Activated CD8-positive, alpha-beta T cell treated with anti-CD3 and anti-CD28 coated beads for 36 hours (primary cell): ENCODE measurements at regions not wholly inside any gene's neighbourhood (a gene's known extent, or its start where the extent isn't known, plus 50 kb on each side); places are given as distances from the start of the nearest gene placed in this dataset.

Experiments used
- ATAC-seq: fragments of 200-7000 bp; cut with Tn5 transposase; one replicate; pipeline ENCODE4 v1.10.0; 2021; ENCODE audit warnings: mild to moderate bottlenecking, moderate library complexity
- CTCF ChIA-PET: fragments of 350-600 bp; sonication (Branson Sonifier 250); formaldehyde crosslinking; loops from one replicate; lab custom pipeline; 2021; ENCODE audit warnings: antibody characterized with exemption; lab: Charles Lee
- POLR2A ChIA-PET: fragments of 350-600 bp; sonication (Branson Sonifier 250); formaldehyde crosslinking; loops from one replicate; lab custom pipeline; 2021; ENCODE audit warnings: antibody characterized with exemption; lab: Charles Lee
- DNase-seq: peaks from one replicate; pipeline ENCODE4 v3.0.0-alpha.2; 2020
- H3K27ac Mint-ChIP-seq: one replicate; pipeline ENCODE4 v1.8.0; 2021; ENCODE audit warnings: mild to moderate bottlenecking, mixed read lengths
- H3K27me3 Mint-ChIP-seq: one replicate; pipeline ENCODE4 v1.8.0; 2021; ENCODE audit warnings: mixed read lengths
- H3K36me3 Mint-ChIP-seq: one replicate; pipeline ENCODE4 v1.8.0; 2021; ENCODE audit warnings: low read depth, mixed read lengths
- H3K4me1 Mint-ChIP-seq: one replicate; pipeline ENCODE4 v1.8.0; 2021; ENCODE audit warnings: low read depth, mixed read lengths
- H3K4me3 Mint-ChIP-seq: one replicate; pipeline ENCODE4 v1.8.0; 2021; ENCODE audit warnings: mild to moderate bottlenecking, moderate library complexity, mixed read lengths
- H3K9me3 Mint-ChIP-seq: one replicate; pipeline ENCODE4 v1.8.0; 2021; ENCODE audit warnings: mixed read lengths
- CTCF ChIP-seq: fragments of 200-600 bp; IDR thresholded peaks from one replicate; pipeline ENCODE4 v1.8.0; 2022; ENCODE audit warnings: antibody characterized with exemption, mild to moderate bottlenecking
- intact Hi-C: fragments of 100-400 bp; cut with micrococcal nuclease; formaldehyde crosslinking; loops from one replicate; pipeline ENCODE4 v1.10.0; 2022

DNA sequence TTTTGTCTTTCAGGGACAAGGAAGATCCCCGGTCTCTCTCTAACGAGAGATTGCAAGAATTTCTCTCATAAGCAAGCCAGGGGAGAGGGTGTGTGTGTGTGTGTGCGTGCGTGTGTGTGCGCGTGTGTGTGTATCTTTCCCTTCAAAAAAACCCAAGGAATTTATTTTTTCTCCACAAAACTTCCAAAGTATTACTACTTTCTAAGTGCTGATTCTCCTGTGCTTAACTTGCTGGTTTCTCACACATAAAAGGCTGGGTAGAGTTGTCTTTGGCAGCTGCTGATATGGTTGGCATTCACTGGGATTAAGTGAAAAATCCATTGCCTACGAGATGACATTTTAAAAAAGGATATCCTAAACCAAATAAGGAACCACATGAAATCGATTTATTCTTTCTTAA, 435.7 kb downstream of the RAPGEF2 start:
- H3K27ac Mint-ChIP-seq, result no peak overlapping the region
- ChIA-PET CTCF (no interaction called here), POLR2A (no interaction called here)
- no peaks in the 10 kb centered on the region for H3K36me3 Mint-ChIP-seq
- no peak for TF ChIP-seq CTCF
- ATAC-seq (no peak), DNase-seq (no peak)
- no peaks in the 10 kb centered on the region for H3K4me1 Mint-ChIP-seq
- intact Hi-C loops, result no loop called here
- no peaks in the 10 kb centered on the region for H3K27me3 Mint-ChIP-seq
- H3K9me3 Mint-ChIP-seq, result peaks cover 13% of the 10 kb centered on the region
- H3K4me3 Mint-ChIP-seq, result no peak overlapping the region

GRCh38 chr4:159540038-159540437, 437.2 kb downstream of the RAPGEF2 start:
- POLR2A ChIA-PET, result no interaction called here
- H3K4me3 Mint-ChIP-seq, result no peak overlapping the region
- H3K27me3 Mint-ChIP-seq, result no peaks in the 10 kb centered on the region
- DNase-seq (no peak), ATAC-seq (no peak)
- H3K36me3 Mint-ChIP-seq, result no peaks in the 10 kb centered on the region
- no peak for TF ChIP-seq CTCF
- no peaks in the 10 kb centered on the region for H3K4me1 Mint-ChIP-seq
- H3K9me3 Mint-ChIP-seq, result peaks cover 13% of the 10 kb centered on the region
- intact Hi-C loops, result no loop called here
- H3K27ac Mint-ChIP-seq, result no peak overlapping the region
- CTCF ChIA-PET, result no interaction called here

- Mint-ChIP-seq H3K27ac (no peak overlapping the region), H3K4me3 (no peak overlapping the region), H3K4me1 (no peaks in the 10 kb centered on the region), H3K36me3 (no peaks in the 10 kb centered on the region), H3K27me3 (no peaks in the 10 kb centered on the region), H3K9me3 (peaks cover 13% of the 10 kb centered on the region)
- CTCF ChIA-PET, result no interaction called here
- POLR2A ChIA-PET, result no interaction called here
- no peak for TF ChIP-seq CTCF
- DNase-seq, result no peak
- intact Hi-C loops, result no loop called here
- no peak for ATAC-seq
These were observed 437.6 kb downstream of the RAPGEF2 start for GRCh38 chr4:159540501-159540900.

GRCh38 chr4:159541143-159541542, 438.3 kb downstream of the RAPGEF2 start:
- peaks cover 10% of the 10 kb centered on the region for H3K9me3 Mint-ChIP-seq
- DNase-seq (no peak), ATAC-seq (no peak)
- no peaks in the 10 kb centered on the region for H3K27me3 Mint-ChIP-seq
- TF ChIP-seq CTCF, result no peak
- H3K4me1 Mint-ChIP-seq, result no peaks in the 10 kb centered on the region
- no peaks in the 10 kb centered on the region for H3K36me3 Mint-ChIP-seq
- ChIA-PET CTCF (no interaction called here), POLR2A (no interaction called here)
- no peak overlapping the region for H3K4me3 Mint-ChIP-seq
- intact Hi-C loops, result no loop called here
- no peak overlapping the region for H3K27ac Mint-ChIP-seq

DNA sequence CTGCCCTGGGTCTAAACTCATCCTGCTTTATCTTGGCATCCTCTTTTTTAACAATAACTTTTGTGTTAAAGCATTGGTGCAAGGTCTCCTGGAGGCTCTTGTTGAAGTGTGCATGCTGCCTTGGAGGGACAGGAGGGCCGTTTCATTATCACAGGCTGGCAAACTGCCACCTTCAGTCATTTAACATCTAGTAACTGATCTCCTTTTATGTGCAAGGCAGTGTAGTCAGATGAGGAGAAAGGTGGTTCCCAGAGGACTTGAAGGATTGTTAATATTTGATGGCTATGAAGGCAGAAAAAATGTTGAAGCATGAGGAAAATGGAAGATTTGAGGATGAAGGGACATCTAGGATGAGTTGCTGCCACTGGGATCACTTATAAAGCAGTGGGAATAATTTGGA, 439.4 kb downstream of the RAPGEF2 start:
- Mint-ChIP-seq H3K27me3 (no peaks in the 10 kb centered on the region), H3K4me3 (no peak overlapping the region), H3K4me1 (no peaks in the 10 kb centered on the region), H3K36me3 (no peaks in the 10 kb centered on the region), H3K27ac (no peak overlapping the region), H3K9me3 (no peaks in the 10 kb centered on the region)
- ATAC-seq (no peak), DNase-seq (no peak)
- intact Hi-C loops, result no loop called here
- TF ChIP-seq CTCF, result no peak
- ChIA-PET POLR2A (no interaction called here), CTCF (no interaction called here)
